RCC 7860 (cell line): ENCODE measurements at regions not wholly inside any gene's neighbourhood (a gene's known extent, or its start where the extent isn't known, plus 50 kb on each side); places are given as distances from the start of the nearest gene placed in this dataset.
"Not testable (repeated sequence)": the region's sequence is repeated elsewhere in the genome, so short reads cannot be mapped to it uniquely, and the experiment has no call there.

Experiments
- DNase-seq: peaks from one replicate; pipeline ENCODE4 v3.0.0-alpha.2; 2015; ENCODE audit warnings: low spot score
- FAIRE-seq: peaks from 2 replicates; lab custom pipeline; 2012; peaks lifted over from hg19 to GRCh38; lab: Jason Lieb, UNC

- no peak for DNase-seq
- no peak for FAIRE-seq
Measured at GRCh38 chr10:131363416-131363815, 51.9 kb upstream of the TCERG1L start.

- DNase-seq (no peak), FAIRE-seq (no peak)
Measured at GRCh38 chr10:131371571-131371970, 60.0 kb upstream of the TCERG1L start.

GRCh38 chr10:131381576-131381975 lies 70.1 kb upstream of the TCERG1L start:
- DNase-seq (no peak), FAIRE-seq (no peak)

DNA sequence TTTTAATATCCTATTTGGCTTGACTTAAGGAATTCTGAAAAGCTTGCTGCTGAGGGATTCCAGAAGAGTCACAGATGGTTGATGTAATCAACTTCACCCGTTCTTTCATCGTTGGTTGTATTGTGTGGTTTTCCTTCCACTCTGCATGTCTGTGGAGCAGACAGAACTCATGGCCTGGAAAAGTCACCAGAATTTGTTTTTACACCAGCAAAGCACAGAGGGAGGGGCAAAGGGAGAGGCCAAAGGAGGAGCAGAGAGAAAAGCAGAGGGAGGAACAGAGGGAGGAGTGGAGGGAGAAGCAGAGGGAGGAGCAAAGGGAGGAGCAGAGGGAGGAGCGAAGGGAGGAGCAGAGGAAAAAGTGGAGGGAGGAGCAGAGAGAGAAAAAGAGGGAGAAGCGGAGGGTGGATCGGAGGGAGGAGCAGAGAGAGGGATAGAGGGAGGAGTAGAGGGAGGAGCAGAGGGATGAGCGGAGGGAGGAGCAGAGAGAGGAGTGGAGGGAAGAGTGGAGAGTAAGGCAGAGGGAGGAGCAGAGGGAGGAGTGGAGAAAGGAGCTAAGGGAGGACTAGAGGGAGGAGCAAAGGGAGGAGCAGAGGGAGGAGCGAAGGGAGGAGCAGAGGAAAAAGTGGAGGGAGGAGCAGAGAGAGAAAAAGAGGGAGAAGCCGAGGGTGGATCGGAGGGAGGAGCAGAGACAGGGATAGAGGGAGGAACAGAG lies 73.8 kb upstream of the TCERG1L start:
- not testable (repeated sequence) for FAIRE-seq, DNase-seq

GRCh38 chr10:131387018-131387529 lies 75.6 kb upstream of the TCERG1L start:
- FAIRE-seq (no peak), DNase-seq (no peak)

DNA sequence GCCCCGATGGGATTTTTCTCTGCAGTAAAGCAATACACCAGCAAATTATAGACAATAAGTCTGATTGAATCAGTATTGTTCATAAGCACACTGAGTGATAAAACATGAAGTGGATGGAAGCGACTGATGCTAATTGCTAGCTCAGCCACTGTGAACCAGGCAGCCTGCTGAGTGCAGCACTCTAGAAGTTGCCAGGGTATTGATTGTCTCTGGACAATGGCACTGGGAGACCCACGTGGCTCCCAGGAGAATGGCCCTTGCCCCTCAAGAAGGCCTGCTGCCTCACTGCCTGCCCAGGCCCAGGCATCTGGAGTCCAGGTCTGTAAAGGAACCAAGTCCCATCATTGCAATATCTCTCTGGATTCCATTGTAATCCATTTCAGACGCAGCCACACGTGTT lies 80.4 kb upstream of the TCERG1L start:
- no peak for FAIRE-seq
- DNase-seq = no peak

GRCh38 chr10:131396121-131397050 lies 84.9 kb upstream of the TCERG1L start:
- no peak for DNase-seq
- FAIRE-seq = no peak

DNA sequence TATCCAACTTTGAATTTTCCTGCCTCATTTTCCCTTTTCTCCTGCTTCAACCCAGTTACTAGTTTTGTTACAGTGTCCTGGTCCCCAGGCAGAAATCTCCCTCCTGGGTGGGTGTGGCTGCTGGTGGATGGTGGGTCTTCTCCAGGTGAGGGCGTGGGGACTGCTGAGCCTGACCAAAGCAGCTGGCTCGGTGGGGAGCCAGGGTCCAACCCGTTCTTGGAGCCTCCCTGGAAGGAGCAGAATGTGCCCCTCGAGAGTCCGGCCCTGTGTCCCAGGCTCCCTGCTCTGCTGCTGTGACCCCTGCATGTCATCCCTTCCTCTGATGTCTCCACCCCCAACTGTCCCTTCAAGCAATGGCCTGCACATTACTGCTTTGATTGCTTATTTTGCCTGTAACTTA lies 86.6 kb upstream of the TCERG1L start:
- no peak for FAIRE-seq
- no peak for DNase-seq

DNA sequence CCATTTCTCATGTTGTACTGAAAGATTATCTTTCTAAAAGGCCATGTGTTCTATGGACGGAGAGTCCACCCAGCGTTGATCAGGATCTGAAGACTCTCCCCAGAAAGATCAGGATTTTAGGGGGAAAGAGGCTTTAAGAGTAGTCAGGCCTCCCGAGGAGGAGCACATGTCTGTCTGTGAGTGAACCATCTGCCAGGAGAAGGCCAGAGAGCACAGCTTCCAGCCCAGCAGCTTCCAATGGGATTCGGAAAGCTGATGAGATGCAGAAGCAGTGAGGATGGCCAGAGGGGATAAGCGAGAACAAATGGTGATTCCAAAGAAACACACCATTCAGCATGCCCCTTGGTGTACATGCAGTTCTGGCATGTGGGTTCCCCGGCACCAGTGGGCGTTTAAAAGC lies 88.5 kb upstream of the TCERG1L start:
- DNase-seq (no peak), FAIRE-seq (no peak)

DNA sequence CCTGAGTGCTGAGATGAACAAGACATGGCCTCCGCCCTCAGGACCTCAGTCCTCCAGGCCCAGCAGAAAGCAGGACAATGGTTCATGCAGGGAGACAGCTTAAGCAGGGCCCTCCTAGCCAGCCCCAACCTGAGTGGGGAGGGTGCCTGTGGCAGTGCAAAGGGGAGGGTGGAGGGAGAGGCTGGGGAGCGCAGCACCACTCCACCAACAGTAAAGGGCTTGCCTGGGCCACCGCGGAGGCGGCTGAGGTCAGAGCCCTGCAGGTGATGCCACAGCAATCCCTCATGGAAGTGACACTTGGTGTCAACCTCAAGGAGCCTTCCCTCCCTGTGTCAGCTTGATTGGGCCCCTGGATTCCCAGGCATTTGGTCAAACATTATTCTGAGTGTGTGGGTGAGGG lies 89.0 kb upstream of the TCERG1L start:
- no peak for FAIRE-seq
- no peak for DNase-seq

DNA sequence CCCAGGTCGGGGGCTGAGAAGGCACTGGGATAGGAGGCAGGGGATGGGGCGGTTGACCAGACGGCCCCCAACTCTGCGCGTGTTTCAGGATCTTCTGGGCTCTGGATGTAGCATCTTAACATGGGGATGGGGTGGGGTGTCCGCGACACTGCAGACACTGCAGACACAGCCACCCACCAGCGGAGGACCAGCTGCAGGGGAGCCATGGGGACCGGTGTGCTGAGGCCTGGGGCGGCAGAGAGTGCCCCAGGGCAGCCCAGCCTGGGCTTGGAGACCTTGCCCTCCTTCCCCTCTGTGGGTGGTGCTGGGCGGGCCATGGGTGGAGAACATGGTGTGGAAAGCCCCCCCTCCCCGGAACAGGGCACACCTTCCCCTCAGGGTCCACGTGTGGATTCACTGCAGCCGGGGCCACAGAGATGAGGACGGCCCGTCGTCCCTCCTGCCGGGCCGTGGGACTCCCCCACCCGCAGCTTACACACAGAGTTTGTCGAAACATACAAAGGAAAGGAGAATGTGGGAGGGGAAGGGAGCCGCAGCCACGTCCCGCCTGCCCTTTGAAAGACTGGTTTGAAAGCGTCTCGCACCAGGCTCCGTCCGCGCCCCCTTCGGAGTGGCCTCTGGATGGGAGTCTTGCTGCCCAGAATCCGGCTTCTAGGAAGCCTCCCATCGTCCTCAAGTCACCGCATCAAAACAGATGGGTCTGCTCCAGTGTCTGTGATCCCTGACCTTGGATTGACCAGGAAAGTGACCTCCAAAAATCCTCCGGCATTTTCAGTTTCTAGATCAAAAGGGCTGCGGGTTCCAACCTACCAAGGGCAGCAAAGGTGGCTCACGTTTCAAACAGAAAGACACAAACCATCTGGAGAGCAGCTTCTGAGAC lies 91.5 kb upstream of the TCERG1L start:
- FAIRE-seq = no peak

GRCh38 chr10:131403936-131404335 lies 92.4 kb upstream of the TCERG1L start:
- DNase-seq (no peak), FAIRE-seq (no peak)

More for the DNA sequence above, 91.5 kb upstream of the TCERG1L start:
- DNase-seq = no peak

GRCh38 chr10:131404886-131405285 lies 93.4 kb upstream of the TCERG1L start:
- no peak for FAIRE-seq
- no peak for DNase-seq

GRCh38 chr10:131406676-131407392 lies 95.3 kb upstream of the TCERG1L start:
- DNase-seq (no peak), FAIRE-seq (no peak)

DNA sequence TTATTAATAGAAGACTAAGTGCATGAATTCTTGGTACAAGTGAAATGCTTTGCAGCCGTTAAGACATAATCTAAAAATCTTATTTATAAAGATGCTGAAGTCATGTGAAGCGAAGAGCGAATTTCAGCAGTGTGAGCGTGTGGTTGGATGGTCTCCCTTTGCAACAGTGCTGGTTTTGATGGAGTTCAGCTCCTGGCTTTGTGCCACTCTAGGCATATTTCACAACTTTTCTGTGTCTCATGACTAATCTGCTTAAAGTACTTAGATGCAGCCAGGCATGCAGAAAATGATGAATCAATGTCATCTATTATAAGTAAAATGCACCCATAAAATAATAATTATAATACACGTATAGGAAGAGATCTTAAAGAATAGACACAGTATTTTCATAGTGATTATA lies 107.2 kb upstream of the TCERG1L start:
- FAIRE-seq = no peak
- no peak for DNase-seq

DNA sequence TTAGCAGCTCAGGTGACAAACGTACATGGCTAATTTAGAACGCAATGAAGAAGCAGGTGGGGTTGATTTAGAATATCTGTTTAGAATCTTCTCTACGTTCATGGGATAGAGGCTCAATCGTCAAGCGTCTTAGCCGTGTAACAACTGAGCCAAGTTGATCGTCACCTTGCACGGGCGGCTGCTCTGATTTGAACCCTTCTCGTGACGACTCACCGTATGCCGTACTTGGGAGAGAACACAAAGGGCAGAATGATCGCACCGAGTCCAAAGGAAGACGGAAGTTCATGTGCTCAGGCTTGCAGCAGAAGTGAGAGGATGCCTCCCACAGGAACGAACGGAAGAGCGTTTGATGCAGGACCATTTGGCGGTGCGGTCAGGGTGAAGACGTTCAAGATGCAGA lies 108.3 kb upstream of the TCERG1L start:
- DNase-seq (no peak), FAIRE-seq (no peak)

- FAIRE-seq (no peak), DNase-seq (no peak)
Measured at GRCh38 chr10:131420867-131421266, 109.3 kb upstream of the TCERG1L start.

GRCh38 chr10:131421381-131421780 lies 109.9 kb upstream of the TCERG1L start:
- FAIRE-seq (no peak), DNase-seq (no peak)

GRCh38 chr10:131422731-131423130 lies 111.2 kb upstream of the TCERG1L start:
- no peak for DNase-seq
- FAIRE-seq = no peak

GRCh38 chr10:131424053-131424452 lies 112.5 kb upstream of the TCERG1L start:
- FAIRE-seq = no peak
- DNase-seq = no peak
